ENCODE measurements at regions not wholly inside any gene's neighbourhood (a gene's known extent, or its start where the extent isn't known, plus 50 kb on each side); places are given as distances from the start of the nearest gene placed in this dataset.

- TF ChIP-seq CTCF (IDR thresholded peaks at IDR 0.05), result no peak
- TF ChIP-seq CREM (CRISPR knock-in tag; IDR thresholded peaks at IDR 0.05), result no peak
- TF ChIP-seq USF2 (CRISPR knock-in tag; IDR thresholded peaks at IDR 0.05), result no peak
- no peak for TF ChIP-seq NFE2L1 (CRISPR knock-in tag; IDR thresholded peaks at IDR 0.05)
- TF ChIP-seq FOXK1 (CRISPR knock-in tag; IDR thresholded peaks at IDR 0.05), result no peak
- TF ChIP-seq CBFB (CRISPR knock-in tag; IDR thresholded peaks at IDR 0.05; ENCODE audit: low read depth), result no peak
- no peak for TF ChIP-seq ELF4 (CRISPR knock-in tag; IDR thresholded peaks at IDR 0.05; ENCODE audit: low read depth)
- TF ChIP-seq RELA (CRISPR knock-in tag; IDR thresholded peaks at IDR 0.05; ENCODE audit: borderline replicate concordance), result no peak
- TF ChIP-seq IRF2 (CRISPR knock-in tag; IDR thresholded peaks at IDR 0.05; ENCODE audit: borderline replicate concordance, low read depth), result no peak
- TF ChIP-seq ETV6 (CRISPR knock-in tag; IDR thresholded peaks at IDR 0.05), result no peak
- TF ChIP-seq STAT6 (CRISPR knock-in tag; conservative IDR thresholded peaks at IDR 0.05; ENCODE audit: low read depth), result no peak
- TF ChIP-seq NR2C2 (CRISPR knock-in tag; IDR thresholded peaks at IDR 0.05), result no peak
- no peak for TF ChIP-seq FOXP1 (CRISPR knock-in tag; IDR thresholded peaks at IDR 0.05; ENCODE audit: borderline replicate concordance)
These were observed 427.5 kb downstream of the ADRA2A start for GRCh38 chr10:111504376-111504775.

Measured in WTC11 (cell line).